ENCODE measurements at regions not wholly inside any gene's neighbourhood (a gene's known extent, or its start where the extent isn't known, plus 50 kb on each side); places are given as distances from the start of the nearest gene placed in this dataset.
"Not testable (repeated sequence)": the region's sequence is repeated elsewhere in the genome, so short reads cannot be mapped to it uniquely, and the experiment has no call there.

GRCh38 chr10:46753763-46754162 is 157.5 kb upstream of the PTPN20 start:
- H3K4me1 Mint-ChIP-seq (ENCODE audit: low read depth); H3K4me3 Mint-ChIP-seq; intact Hi-C loops (cut with micrococcal nuclease); CTCF ChIA-PET; POLR2A ChIA-PET; DNase-seq; ATAC-seq; H3K36me3 Mint-ChIP-seq (ENCODE audit: low read depth); H3K27me3 Mint-ChIP-seq; H3K27ac Mint-ChIP-seq; H3K9me3 Mint-ChIP-seq: not testable (repeated sequence)

GRCh38 chr10:46761471-46761870 is 149.8 kb upstream of the PTPN20 start:
- H3K9me3 Mint-ChIP-seq; H3K4me1 Mint-ChIP-seq (ENCODE audit: low read depth): not testable (repeated sequence)

GRCh38 chr10:46768515-46769291 is 142.5 kb upstream of the PTPN20 start:
- ATAC-seq; H3K9me3 Mint-ChIP-seq; DNase-seq; CTCF ChIA-PET; POLR2A ChIA-PET; intact Hi-C loops (cut with micrococcal nuclease); H3K27ac Mint-ChIP-seq; H3K36me3 Mint-ChIP-seq (ENCODE audit: low read depth); H3K4me3 Mint-ChIP-seq; H3K4me1 Mint-ChIP-seq (ENCODE audit: low read depth); H3K27me3 Mint-ChIP-seq: not testable (repeated sequence)

More at GRCh38 chr10:46761471-46761870, 149.8 kb upstream of the PTPN20 start:
- H3K4me3 Mint-ChIP-seq; H3K36me3 Mint-ChIP-seq (ENCODE audit: low read depth); H3K27me3 Mint-ChIP-seq; H3K27ac Mint-ChIP-seq; DNase-seq; POLR2A ChIA-PET; CTCF ChIA-PET; ATAC-seq; intact Hi-C loops (cut with micrococcal nuclease): not testable (repeated sequence)

GRCh38 chr10:46773178-46773896 is 137.9 kb upstream of the PTPN20 start:
- ATAC-seq; intact Hi-C loops (cut with micrococcal nuclease); H3K27ac Mint-ChIP-seq; H3K36me3 Mint-ChIP-seq (ENCODE audit: low read depth); H3K27me3 Mint-ChIP-seq; H3K4me3 Mint-ChIP-seq; POLR2A ChIA-PET; CTCF ChIA-PET; H3K9me3 Mint-ChIP-seq; DNase-seq; H3K4me1 Mint-ChIP-seq (ENCODE audit: low read depth): not testable (repeated sequence)

DNA sequence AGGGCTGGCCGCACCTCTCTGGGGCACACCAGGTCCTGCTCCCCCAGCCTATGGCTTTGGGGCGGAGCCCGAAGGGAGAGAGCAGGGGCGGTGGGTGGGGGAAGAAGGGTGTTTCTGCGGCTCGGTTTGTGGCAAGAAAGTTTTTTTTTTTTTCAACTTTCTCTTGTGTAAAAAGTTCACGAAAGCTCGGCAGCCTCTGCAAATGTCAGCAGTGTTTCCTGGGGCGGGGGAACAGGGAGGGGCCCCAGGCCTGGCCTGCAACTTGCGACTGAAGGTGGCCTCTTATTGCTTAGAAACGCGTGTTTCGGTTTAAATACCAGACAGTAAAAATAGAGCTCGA is 137.4 kb upstream of the PTPN20 start:
- CTCF ChIA-PET; H3K4me1 Mint-ChIP-seq (ENCODE audit: low read depth); H3K36me3 Mint-ChIP-seq (ENCODE audit: low read depth); H3K9me3 Mint-ChIP-seq; H3K4me3 Mint-ChIP-seq; POLR2A ChIA-PET; H3K27ac Mint-ChIP-seq; intact Hi-C loops (cut with micrococcal nuclease); H3K27me3 Mint-ChIP-seq: not testable (repeated sequence)
- DNase-seq (peak; percentile 64), ATAC-seq (peak; percentile 88)

- H3K4me3 Mint-ChIP-seq; DNase-seq; ATAC-seq; H3K27ac Mint-ChIP-seq; H3K27me3 Mint-ChIP-seq; intact Hi-C loops (cut with micrococcal nuclease); POLR2A ChIA-PET; H3K4me1 Mint-ChIP-seq (ENCODE audit: low read depth); CTCF ChIA-PET; H3K36me3 Mint-ChIP-seq (ENCODE audit: low read depth); H3K9me3 Mint-ChIP-seq: not testable (repeated sequence)
Observed at GRCh38 chr10:46774366-46774765, 136.9 kb upstream of the PTPN20 start.

- H3K36me3 Mint-ChIP-seq (ENCODE audit: low read depth); intact Hi-C loops (cut with micrococcal nuclease); H3K9me3 Mint-ChIP-seq; CTCF ChIA-PET; ATAC-seq; H3K4me1 Mint-ChIP-seq (ENCODE audit: low read depth); H3K27me3 Mint-ChIP-seq; POLR2A ChIA-PET; H3K4me3 Mint-ChIP-seq; H3K27ac Mint-ChIP-seq; DNase-seq: not testable (repeated sequence)
Observed at GRCh38 chr10:46774945-46775667, 136.1 kb upstream of the PTPN20 start.

- H3K27me3 Mint-ChIP-seq: not testable (repeated sequence)
Observed at GRCh38 chr10:46775668-46776059, 135.6 kb upstream of the PTPN20 start.

DNA sequence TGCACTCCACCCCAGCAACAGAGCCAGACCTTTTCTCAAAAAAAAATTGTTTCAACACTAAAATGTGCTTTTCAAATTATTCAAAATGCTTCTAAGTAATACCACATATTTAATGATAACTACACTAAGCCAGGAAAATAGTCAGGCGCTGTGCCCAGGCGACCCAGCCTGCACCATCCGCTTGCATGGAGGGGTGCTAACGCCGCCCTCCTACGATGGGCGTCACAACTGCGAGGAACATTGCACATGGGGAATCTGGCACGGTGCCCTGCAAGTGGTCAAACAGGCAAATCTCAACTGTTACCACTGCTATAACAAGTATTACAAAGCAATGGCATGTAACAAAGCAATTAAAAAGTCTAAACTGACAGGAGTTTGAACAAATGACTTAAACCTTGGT is 131.7 kb upstream of the PTPN20 start:
- CTCF ChIA-PET; intact Hi-C loops (cut with micrococcal nuclease): not testable (repeated sequence)

More at GRCh38 chr10:46775668-46776059, 135.6 kb upstream of the PTPN20 start:
- ATAC-seq; H3K27ac Mint-ChIP-seq; POLR2A ChIA-PET; intact Hi-C loops (cut with micrococcal nuclease); H3K4me1 Mint-ChIP-seq (ENCODE audit: low read depth); H3K9me3 Mint-ChIP-seq; H3K4me3 Mint-ChIP-seq; H3K36me3 Mint-ChIP-seq (ENCODE audit: low read depth); DNase-seq; CTCF ChIA-PET: not testable (repeated sequence)

GRCh38 chr10:46780164-46780563 is 131.1 kb upstream of the PTPN20 start:
- H3K27ac Mint-ChIP-seq; H3K27me3 Mint-ChIP-seq; H3K4me1 Mint-ChIP-seq (ENCODE audit: low read depth); DNase-seq; POLR2A ChIA-PET; intact Hi-C loops (cut with micrococcal nuclease); H3K36me3 Mint-ChIP-seq (ENCODE audit: low read depth); H3K4me3 Mint-ChIP-seq; ATAC-seq; H3K9me3 Mint-ChIP-seq; CTCF ChIA-PET: not testable (repeated sequence)

More for the DNA sequence above, 131.7 kb upstream of the PTPN20 start:
- H3K9me3 Mint-ChIP-seq; H3K4me3 Mint-ChIP-seq; H3K4me1 Mint-ChIP-seq (ENCODE audit: low read depth); H3K27me3 Mint-ChIP-seq; H3K27ac Mint-ChIP-seq; POLR2A ChIA-PET; DNase-seq; ATAC-seq; H3K36me3 Mint-ChIP-seq (ENCODE audit: low read depth): not testable (repeated sequence)

- H3K4me1 Mint-ChIP-seq (ENCODE audit: low read depth); POLR2A ChIA-PET; H3K36me3 Mint-ChIP-seq (ENCODE audit: low read depth); H3K9me3 Mint-ChIP-seq; H3K27ac Mint-ChIP-seq; H3K27me3 Mint-ChIP-seq; intact Hi-C loops (cut with micrococcal nuclease); ATAC-seq; CTCF ChIA-PET; H3K4me3 Mint-ChIP-seq; DNase-seq: not testable (repeated sequence)
Observed at GRCh38 chr10:46781001-46781400, 130.2 kb upstream of the PTPN20 start.

All from activated CD8-positive, alpha-beta T cell treated with anti-CD3 and anti-CD28 coated beads for 36 hours (primary cell).